ENCODE measurements at regions not wholly inside any gene's neighbourhood (a gene's known extent, or its start where the extent isn't known, plus 50 kb on each side); places are given as distances from the start of the nearest gene placed in this dataset.
"Not testable (repeated sequence)": the region's sequence is repeated elsewhere in the genome, so short reads cannot be mapped to it uniquely, and the experiment has no call there.

DNA sequence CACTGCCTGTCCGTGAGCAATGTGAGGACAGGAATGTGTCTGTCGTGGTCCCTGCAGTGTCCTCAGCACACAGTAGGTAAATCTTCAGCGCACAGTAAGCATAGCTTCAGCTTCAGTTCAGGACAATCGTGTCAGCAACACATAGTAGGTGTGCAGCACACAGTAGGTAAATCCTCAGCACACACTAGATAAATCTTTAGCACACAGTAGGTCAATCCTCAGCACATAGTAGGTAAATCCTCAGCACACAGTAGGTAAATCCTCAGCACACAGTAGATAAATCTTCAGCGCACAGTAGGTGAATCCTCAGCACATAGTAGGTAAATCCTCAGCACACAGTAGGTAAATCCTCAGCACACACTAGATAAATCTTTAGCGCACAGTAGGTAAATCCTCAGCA lies 102.4 kb downstream of the MICALL2 start:
- not testable (repeated sequence) for TF ChIP-seq CTCF, POLR2A (IDR thresholded peaks at IDR 0.05)

Data from uterus (tissue), 2 donors.